HCT116 (cell line): ENCODE measurements at regions not wholly inside any gene's neighbourhood (a gene's known extent, or its start where the extent isn't known, plus 50 kb on each side); places are given as distances from the start of the nearest gene placed in this dataset.

Source experiments
- ATAC-seq: fragments of 200-7000 bp; cut with Tn5 transposase; 2 replicates; pipeline ENCODE4 v1.9.1; 2020; ENCODE audit warnings: mild to moderate bottlenecking, moderate library complexity
- BruUV-seq: library from RNA; stranded (reverse); fragments of 400-500 nt; replicated peaks from 2 replicates; lab custom pipeline; 2021; lab: Mats Ljungman, UMichigan
- CTCF ChIA-PET: fragments of 300-600 bp; sonication (Branson Sonifier 250); formaldehyde crosslinking; loops from one replicate; lab custom pipeline; 2021; ENCODE audit warnings: antibody characterized with exemption; lab: Charles Lee
- POLR2A ChIA-PET: fragments of 300-600, 350-600 bp; sonication (Branson Sonifier 250); formaldehyde crosslinking; loops from one replicate; lab custom pipeline; 2021; ENCODE audit warnings: antibody characterized with exemption; lab: Charles Lee
- RAD21 ChIA-PET, 2 experiments: fragments of 300-600 bp; sonication (Branson Sonifier 250); formaldehyde crosslinking; loops; one replicate each; lab custom pipeline; 2023; ENCODE audit warnings: low total read pairs in 2 of 2; ENCODE audit not compliant: uncharacterized antibody in 2 of 2, unreplicated experiment in 2 of 2, low non-redundant PET in 1 of 2; lab: Charles Lee
- DNase-seq: peaks from one replicate; pipeline ENCODE4 v3.0.0-alpha.2; 2010; ENCODE audit warnings: low read depth, low spot score
- H2AFZ ChIP-seq: fragments of 200-600 bp; shearing (Covaris generic), sonication (generic); 2 replicates; pipeline ENCODE4 v1.6.1; 2017; ENCODE audit warnings: low read depth, mixed run types, mixed read lengths, antibody characterized with exemption, low read length; ENCODE audit not compliant: poor library complexity, severe bottlenecking
- H3K27ac ChIP-seq: 2 replicates; pipeline ENCODE4 v1.5.1; 2012; ENCODE audit warnings: low read depth, low read length
- H3K27me3 ChIP-seq: fragments of 200-600 bp; sonication (generic); 2 replicates; pipeline ENCODE4 v1.6.1; 2016; ENCODE audit warnings: mixed run types, low read length, mixed read lengths; ENCODE audit not compliant: insufficient read depth
- H3K36me3 ChIP-seq, 2 experiments: fragments of 200-500 bp in 1 of 2; fragments of 200-600 bp in 1 of 2; sonication (Bioruptor generic) in 1 of 2; sonication (generic) in 1 of 2; 2 replicates each; pipeline versions ENCODE4 v1.5.1 to v1.6.1; 2014 to 2016; ENCODE audit warnings: low read length in 2 of 2, inconsistent platforms in 1 of 2, mixed read lengths in 1 of 2, mixed run types in 1 of 2; ENCODE audit not compliant: insufficient read depth in 2 of 2, control insufficient read depth in 1 of 2
- H3K4me1 ChIP-seq, 2 experiments: fragments of 200-600 bp in 1 of 2; sonication (generic) in 1 of 2; 2 replicates each; pipeline versions ENCODE4 v1.5.1 to v1.6.1; 2012 to 2017; ENCODE audit warnings: low read length in 2 of 2, inconsistent platforms in 1 of 2, mild to moderate bottlenecking in 1 of 2, mixed read lengths in 1 of 2, mixed run types in 1 of 2, moderate library complexity in 1 of 2; ENCODE audit not compliant: insufficient read depth in 2 of 2, control insufficient read depth in 1 of 2
- H3K4me2 ChIP-seq: fragments of 200-600 bp; sonication (generic); 2 replicates; pipeline ENCODE4 v1.6.1; 2017; ENCODE audit warnings: mixed run types, low read length, mixed read lengths
- H3K4me3 ChIP-seq, 2 experiments: fragments of 200-600 bp in 1 of 2; sonication (generic) in 1 of 2; replicated peaks in 1 of 2; 2 replicates each; pipeline ENCODE4 v1.5.1; 2011 to 2016; ENCODE audit warnings: low read length in 2 of 2, control low read depth in 1 of 2, low read depth in 1 of 2, mild to moderate bottlenecking in 1 of 2, mixed read lengths in 1 of 2, mixed run types in 1 of 2
- H3K79me2 ChIP-seq: fragments of 200-600 bp; sonication (generic); 2 replicates; pipeline ENCODE4 v1.6.1; 2017; ENCODE audit warnings: mild to moderate bottlenecking, mixed run types, low read length, moderate library complexity, mixed read lengths; ENCODE audit not compliant: insufficient read depth
- H3K9ac ChIP-seq: fragments of 200-600 bp; sonication (generic); 2 replicates; pipeline ENCODE4 v1.6.1; 2016; ENCODE audit warnings: low read length, mixed read lengths
- H3K9me2 ChIP-seq: fragments of 200-600 bp; sonication (generic), shearing (Covaris generic); 2 replicates; pipeline ENCODE4 v1.6.1; 2017; ENCODE audit warnings: mixed run types, mild to moderate bottlenecking, moderate library complexity; ENCODE audit not compliant: insufficient read depth
- H3K9me3 ChIP-seq, 2 experiments: fragments of 200-500 bp in 1 of 2; fragments of 200-600 bp in 1 of 2; sonication (Bioruptor generic) in 1 of 2; sonication (generic) in 1 of 2; 2 replicates each; pipeline ENCODE4 v1.6.1; 2014 to 2017; ENCODE audit warnings: low read length in 2 of 2, mixed read lengths in 2 of 2, inconsistent platforms in 1 of 2, low read depth in 1 of 2, mild to moderate bottlenecking in 1 of 2, mixed run types in 1 of 2, moderate library complexity in 1 of 2; ENCODE audit not compliant: control insufficient read depth in 1 of 2, insufficient read depth in 1 of 2
- H4K20me1 ChIP-seq: fragments of 200-600 bp; sonication (generic), shearing (Covaris generic); 2 replicates; pipeline ENCODE4 v1.6.1; 2017; ENCODE audit warnings: mixed run types, mild to moderate bottlenecking, moderate library complexity; ENCODE audit not compliant: insufficient read depth
- POLR2AphosphoS5 ChIP-seq: IDR thresholded peaks from 2 replicates; pipeline ENCODE4 v1.6.1; 2011; ENCODE audit warnings: mild to moderate bottlenecking, low read depth, low read length, moderate library complexity
- RAD21 ChIP-seq: IDR thresholded peaks from 2 replicates; pipeline ENCODE4 v1.6.1; 2012; ENCODE audit warnings: low read depth, mild to moderate bottlenecking
- intact Hi-C: fragments of 100-400 bp; cut with micrococcal nuclease; formaldehyde crosslinking; loops from 2 replicates; pipeline ENCODE4 v1.10.0; 2022
- TF ChIP-seq, protein P1 (sequence below), 3 experiments: fragments of 200-600 bp in 1 of 3; sonication (generic) in 1 of 3; IDR thresholded peaks in 2 of 3; conservative IDR thresholded peaks in 1 of 3; 2 replicates each; pipeline ENCODE4 v1.5.1; 2012 to 2017; ENCODE audit warnings: low read depth in 2 of 3, low read length in 2 of 3, antibody characterized with exemption in 1 of 3, borderline replicate concordance in 1 of 3, control low read depth in 1 of 3, mild to moderate bottlenecking in 1 of 3, mixed read lengths in 1 of 3, mixed run types in 1 of 3, moderate library complexity in 1 of 3; ENCODE audit not compliant: insufficient read depth in 1 of 3
- TF ChIP-seq, protein P2 (sequence below): IDR thresholded peaks from 2 replicates; pipeline ENCODE4 v1.6.1; 2012; ENCODE audit warnings: low read depth
- TF ChIP-seq, protein P3 (sequence below): IDR thresholded peaks from 2 replicates; pipeline ENCODE4 v1.6.1; 2011; ENCODE audit warnings: mild to moderate bottlenecking, low read length, moderate library complexity; ENCODE audit not compliant: insufficient replicate concordance; ENCODE audit errors: extremely low read depth

DNA sequence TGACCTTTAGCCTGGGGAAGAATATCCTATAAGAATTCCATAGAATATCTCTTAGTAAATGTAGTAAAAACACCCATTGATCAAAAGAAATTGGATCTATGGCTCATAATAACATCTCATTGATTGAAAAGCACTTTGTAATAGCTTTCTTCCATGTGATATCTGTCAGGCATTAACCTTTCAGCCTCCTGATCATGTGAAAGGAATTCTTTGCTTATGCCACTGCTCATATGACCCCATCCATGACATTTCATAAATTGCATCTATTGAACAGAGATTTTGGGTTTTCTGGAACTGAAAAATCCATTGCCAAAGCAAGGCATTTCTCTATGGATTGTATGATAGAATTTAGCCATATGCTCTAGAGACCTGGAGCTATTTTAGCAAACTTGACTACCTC lies 519.3 kb upstream of the PFKP start:
- Histone ChIP-seq H3K27ac (no peak overlapping the region), H4K20me1 (no peaks in the 10 kb centered on the region; the same call in 1 of the 2 replicates), H3K27me3 (no peaks in the 10 kb centered on the region), H3K9ac (no peak overlapping the region)
- no peak for ATAC-seq
- intact Hi-C loops = no loop called here
- POLR2A ChIA-PET = no interaction called here
- TF ChIP-seq, protein P1, sequence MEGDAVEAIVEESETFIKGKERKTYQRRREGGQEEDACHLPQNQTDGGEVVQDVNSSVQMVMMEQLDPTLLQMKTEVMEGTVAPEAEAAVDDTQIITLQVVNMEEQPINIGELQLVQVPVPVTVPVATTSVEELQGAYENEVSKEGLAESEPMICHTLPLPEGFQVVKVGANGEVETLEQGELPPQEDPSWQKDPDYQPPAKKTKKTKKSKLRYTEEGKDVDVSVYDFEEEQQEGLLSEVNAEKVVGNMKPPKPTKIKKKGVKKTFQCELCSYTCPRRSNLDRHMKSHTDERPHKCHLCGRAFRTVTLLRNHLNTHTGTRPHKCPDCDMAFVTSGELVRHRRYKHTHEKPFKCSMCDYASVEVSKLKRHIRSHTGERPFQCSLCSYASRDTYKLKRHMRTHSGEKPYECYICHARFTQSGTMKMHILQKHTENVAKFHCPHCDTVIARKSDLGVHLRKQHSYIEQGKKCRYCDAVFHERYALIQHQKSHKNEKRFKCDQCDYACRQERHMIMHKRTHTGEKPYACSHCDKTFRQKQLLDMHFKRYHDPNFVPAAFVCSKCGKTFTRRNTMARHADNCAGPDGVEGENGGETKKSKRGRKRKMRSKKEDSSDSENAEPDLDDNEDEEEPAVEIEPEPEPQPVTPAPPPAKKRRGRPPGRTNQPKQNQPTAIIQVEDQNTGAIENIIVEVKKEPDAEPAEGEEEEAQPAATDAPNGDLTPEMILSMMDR (IDR thresholded peaks at IDR 0.05 in 2 of 3, conservative IDR thresholded peaks at IDR 0.05 in 1 of 3; ENCODE audit: borderline replicate concordance in 1 of 3, insufficient read depth in 1 of 3, low read depth in 2 of 3, low read length in 2 of 3) = no peak
- TF ChIP-seq, protein P2, sequence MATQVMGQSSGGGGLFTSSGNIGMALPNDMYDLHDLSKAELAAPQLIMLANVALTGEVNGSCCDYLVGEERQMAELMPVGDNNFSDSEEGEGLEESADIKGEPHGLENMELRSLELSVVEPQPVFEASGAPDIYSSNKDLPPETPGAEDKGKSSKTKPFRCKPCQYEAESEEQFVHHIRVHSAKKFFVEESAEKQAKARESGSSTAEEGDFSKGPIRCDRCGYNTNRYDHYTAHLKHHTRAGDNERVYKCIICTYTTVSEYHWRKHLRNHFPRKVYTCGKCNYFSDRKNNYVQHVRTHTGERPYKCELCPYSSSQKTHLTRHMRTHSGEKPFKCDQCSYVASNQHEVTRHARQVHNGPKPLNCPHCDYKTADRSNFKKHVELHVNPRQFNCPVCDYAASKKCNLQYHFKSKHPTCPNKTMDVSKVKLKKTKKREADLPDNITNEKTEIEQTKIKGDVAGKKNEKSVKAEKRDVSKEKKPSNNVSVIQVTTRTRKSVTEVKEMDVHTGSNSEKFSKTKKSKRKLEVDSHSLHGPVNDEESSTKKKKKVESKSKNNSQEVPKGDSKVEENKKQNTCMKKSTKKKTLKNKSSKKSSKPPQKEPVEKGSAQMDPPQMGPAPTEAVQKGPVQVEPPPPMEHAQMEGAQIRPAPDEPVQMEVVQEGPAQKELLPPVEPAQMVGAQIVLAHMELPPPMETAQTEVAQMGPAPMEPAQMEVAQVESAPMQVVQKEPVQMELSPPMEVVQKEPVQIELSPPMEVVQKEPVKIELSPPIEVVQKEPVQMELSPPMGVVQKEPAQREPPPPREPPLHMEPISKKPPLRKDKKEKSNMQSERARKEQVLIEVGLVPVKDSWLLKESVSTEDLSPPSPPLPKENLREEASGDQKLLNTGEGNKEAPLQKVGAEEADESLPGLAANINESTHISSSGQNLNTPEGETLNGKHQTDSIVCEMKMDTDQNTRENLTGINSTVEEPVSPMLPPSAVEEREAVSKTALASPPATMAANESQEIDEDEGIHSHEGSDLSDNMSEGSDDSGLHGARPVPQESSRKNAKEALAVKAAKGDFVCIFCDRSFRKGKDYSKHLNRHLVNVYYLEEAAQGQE = no peak
- TF ChIP-seq, protein P3, sequence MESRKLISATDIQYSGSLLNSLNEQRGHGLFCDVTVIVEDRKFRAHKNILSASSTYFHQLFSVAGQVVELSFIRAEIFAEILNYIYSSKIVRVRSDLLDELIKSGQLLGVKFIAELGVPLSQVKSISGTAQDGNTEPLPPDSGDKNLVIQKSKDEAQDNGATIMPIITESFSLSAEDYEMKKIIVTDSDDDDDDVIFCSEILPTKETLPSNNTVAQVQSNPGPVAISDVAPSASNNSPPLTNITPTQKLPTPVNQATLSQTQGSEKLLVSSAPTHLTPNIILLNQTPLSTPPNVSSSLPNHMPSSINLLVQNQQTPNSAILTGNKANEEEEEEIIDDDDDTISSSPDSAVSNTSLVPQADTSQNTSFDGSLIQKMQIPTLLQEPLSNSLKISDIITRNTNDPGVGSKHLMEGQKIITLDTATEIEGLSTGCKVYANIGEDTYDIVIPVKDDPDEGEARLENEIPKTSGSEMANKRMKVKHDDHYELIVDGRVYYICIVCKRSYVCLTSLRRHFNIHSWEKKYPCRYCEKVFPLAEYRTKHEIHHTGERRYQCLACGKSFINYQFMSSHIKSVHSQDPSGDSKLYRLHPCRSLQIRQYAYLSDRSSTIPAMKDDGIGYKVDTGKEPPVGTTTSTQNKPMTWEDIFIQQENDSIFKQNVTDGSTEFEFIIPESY = no peak
- TF ChIP-seq RAD21 (no peak), POLR2AphosphoS5 (no peak)
- TF ChIP-seq, all 23 proteins: peak for 0
- no peak for DNase-seq
- Histone ChIP-seq H3K4me3 (no peak overlapping the region), H2AFZ (no peak overlapping the region), H3K9me3 (peaks cover 0 to 17% of the 10 kb centered on the region in 2 experiments; a peak in 2 of 4 replicates), H3K9me2 (no peaks in the 10 kb centered on the region), H3K36me3 (no peaks in the 10 kb centered on the region), H3K79me2 (no peaks in the 10 kb centered on the region), H3K4me1 (no peaks in the 10 kb centered on the region), H3K4me2 (no peak overlapping the region)
- ChIA-PET RAD21 (no interaction called here), CTCF (no interaction called here)
- BruUV-seq = no TSS peak
